CD4-positive, alpha-beta T cell treated with Interleukin-4 for 1 hour (primary cell): ENCODE measurements at regions not wholly inside any gene's neighbourhood (a gene's known extent, or its start where the extent isn't known, plus 50 kb on each side); places are given as distances from the start of the nearest gene placed in this dataset.
A peak's percentile ranks its signal among the peaks of the same experiment; 100 is the strongest.

Experiments
- DNase-seq, 2 donors: peaks; one replicate each; pipeline ENCODE4 v3.0.0-alpha.2; 2020 to 2022

- no peak for DNase-seq
Observed at GRCh38 chr1:11338284-11338924, 65.4 kb downstream of the UBIAD1 start.

GRCh38 chr1:11339346-11340232 is 66.6 kb downstream of the UBIAD1 start:
- DNase-seq: no peak

GRCh38 chr1:11340233-11340632 is 67.2 kb downstream of the UBIAD1 start:
- DNase-seq: no peak

- DNase-seq: no peak
Observed at GRCh38 chr1:11341901-11342552, 69.0 kb downstream of the UBIAD1 start.

- DNase-seq: no peak
Observed at GRCh38 chr1:11342621-11343032, 69.6 kb downstream of the UBIAD1 start.

GRCh38 chr1:11345971-11346715 is 73.1 kb downstream of the UBIAD1 start:
- no peak for DNase-seq

- no peak for DNase-seq
Observed at GRCh38 chr1:11350265-11350664, 77.3 kb downstream of the UBIAD1 start.

GRCh38 chr1:11352058-11352715 is 79.2 kb downstream of the UBIAD1 start:
- no peak for DNase-seq

- no peak for DNase-seq
Observed at GRCh38 chr1:11352816-11353799, 80.1 kb downstream of the UBIAD1 start.

- no peak for DNase-seq
Observed at GRCh38 chr1:11354893-11355553, 82.0 kb downstream of the UBIAD1 start.

- no peak for DNase-seq
Observed at GRCh38 chr1:11355559-11356475, 82.8 kb downstream of the UBIAD1 start.

- DNase-seq: no peak
Observed at GRCh38 chr1:11357276-11357675, 84.3 kb downstream of the UBIAD1 start.

- DNase-seq: no peak
Observed at GRCh38 chr1:11358984-11359383, 86.0 kb downstream of the UBIAD1 start.

- no peak for DNase-seq
Observed at GRCh38 chr1:11362547-11363021, 89.6 kb downstream of the UBIAD1 start.

GRCh38 chr1:11364170-11364569 is 91.2 kb downstream of the UBIAD1 start:
- peak in 1 of 2 donors; percentile 14 for DNase-seq

- DNase-seq: no peak
Observed at GRCh38 chr1:11365744-11366387, 92.9 kb downstream of the UBIAD1 start.

GRCh38 chr1:11373029-11373894 is 100.3 kb downstream of the UBIAD1 start:
- no peak for DNase-seq
